Stimulated activated CD8-positive, alpha-beta memory T cell treated with anti-CD3 and anti-CD28 coated beads, Interleukin-15, amount 100 ng/mL, for 4 hours (primary cell): ENCODE measurements at regions not wholly inside any gene's neighbourhood (a gene's known extent, or its start where the extent isn't known, plus 50 kb on each side); places are given as distances from the start of the nearest gene placed in this dataset.
A peak's percentile ranks its signal among the peaks of the same experiment; 100 is the strongest.

Experiments used
- DNase-seq, 2 donors: peaks; one replicate each; pipeline ENCODE4 v3.0.0-alpha.2; 2020; ENCODE audit warnings: low read depth in 2 of 2

- DNase-seq, result no peak
Measured at GRCh38 chr9:91040371-91041215, 239.0 kb downstream of the SYK start.

- DNase-seq, result no peak
Measured at GRCh38 chr9:91042024-91042423, 240.4 kb downstream of the SYK start.

GRCh38 chr9:91042541-91042940 is 240.9 kb downstream of the SYK start:
- no peak for DNase-seq

- no peak for DNase-seq
Measured at GRCh38 chr9:91043056-91043810, 241.6 kb downstream of the SYK start.

- DNase-seq, result no peak
Measured at GRCh38 chr9:91043811-91044175, 242.2 kb downstream of the SYK start.

GRCh38 chr9:91044354-91044753 is 242.7 kb downstream of the SYK start:
- no peak for DNase-seq

GRCh38 chr9:91045041-91045440 is 243.4 kb downstream of the SYK start:
- DNase-seq, result no peak

- DNase-seq, result peak in 1 of 2 donors; percentile 38
Measured at GRCh38 chr9:91047529-91047928, 245.9 kb downstream of the SYK start.

- DNase-seq, result no peak
Measured at GRCh38 chr9:91047993-91048607, 246.5 kb downstream of the SYK start.

GRCh38 chr9:91048749-91049148 is 247.1 kb downstream of the SYK start:
- no peak for DNase-seq

GRCh38 chr9:91053824-91054223 is 252.2 kb downstream of the SYK start:
- no peak for DNase-seq

- no peak for DNase-seq
Measured at GRCh38 chr9:91055845-91056244, 254.2 kb downstream of the SYK start.

- DNase-seq, result no peak
Measured at GRCh38 chr9:91056486-91056885, 254.9 kb downstream of the SYK start.

GRCh38 chr9:91056917-91057316 is 255.3 kb downstream of the SYK start:
- no peak for DNase-seq

GRCh38 chr9:91059713-91060112 is 258.1 kb downstream of the SYK start:
- DNase-seq, result no peak

- no peak for DNase-seq
Measured at GRCh38 chr9:91060520-91061343, 259.1 kb downstream of the SYK start.

- no peak for DNase-seq
Measured at GRCh38 chr9:91061506-91061905, 259.9 kb downstream of the SYK start.

- DNase-seq, result no peak
Measured at GRCh38 chr9:91062281-91062680, 260.7 kb downstream of the SYK start.

- no peak for DNase-seq
Measured at GRCh38 chr9:91063471-91063870, 261.9 kb downstream of the SYK start.

- DNase-seq, result no peak
Measured at GRCh38 chr9:91065231-91066041, 263.8 kb downstream of the SYK start.

- no peak for DNase-seq
Measured at GRCh38 chr9:91066042-91066415, 264.4 kb downstream of the SYK start.
